ENCODE measurements at regions not wholly inside any gene's neighbourhood (a gene's known extent, or its start where the extent isn't known, plus 50 kb on each side); places are given as distances from the start of the nearest gene placed in this dataset.

- H3K27ac ChIP-seq (ENCODE audit: insufficient read depth in 1 of 2, low read depth in 1 of 2, low read length in 2 of 2, poor library complexity in 1 of 2, severe bottlenecking in 2 of 2): no peak overlapping the region
- CTCF ChIA-PET: no interaction called here
- H3K27me3 ChIP-seq (replicated peaks in 2 of 5; ENCODE audit: control insufficient read depth in 4 of 5, insufficient read depth in 5 of 5, low read length in 4 of 5): peaks cover 0 to 7% (median 0%) of the 10 kb centered on the region in 5 experiments
- H3K4me3 ChIP-seq (ENCODE audit: control insufficient read depth in 1 of 7, extremely low read depth in 1 of 7, insufficient read depth in 4 of 7, low read depth in 2 of 7, low read length in 6 of 7): no peak overlapping the region
- 100% methylated on average over 3 of the region's 7 CpGs for WGBS (ENCODE audit: insufficient coverage)
- no peak for DNase-seq
- H3K9me3 ChIP-seq (ENCODE audit: control extremely low read depth in 1 of 5, control insufficient read depth in 4 of 5, insufficient read depth in 2 of 5, low read depth in 1 of 5, low read length in 4 of 5): no peaks in the 10 kb centered on the region
- POLR2A ChIA-PET: no interaction called here
- H3K4me1 ChIP-seq (ENCODE audit: control extremely low read depth in 1 of 4, control insufficient read depth in 4 of 4, insufficient read depth in 4 of 4, low read length in 3 of 4): no peaks in the 10 kb centered on the region
- no peaks in the 10 kb centered on the region for H3K36me3 ChIP-seq (ENCODE audit: control insufficient read depth in 4 of 4, insufficient read depth in 4 of 4, low read length in 3 of 4)
Measured at GRCh38 chr11:11177156-11177808, 175.8 kb downstream of the CSNK2A3 start.

DNA sequence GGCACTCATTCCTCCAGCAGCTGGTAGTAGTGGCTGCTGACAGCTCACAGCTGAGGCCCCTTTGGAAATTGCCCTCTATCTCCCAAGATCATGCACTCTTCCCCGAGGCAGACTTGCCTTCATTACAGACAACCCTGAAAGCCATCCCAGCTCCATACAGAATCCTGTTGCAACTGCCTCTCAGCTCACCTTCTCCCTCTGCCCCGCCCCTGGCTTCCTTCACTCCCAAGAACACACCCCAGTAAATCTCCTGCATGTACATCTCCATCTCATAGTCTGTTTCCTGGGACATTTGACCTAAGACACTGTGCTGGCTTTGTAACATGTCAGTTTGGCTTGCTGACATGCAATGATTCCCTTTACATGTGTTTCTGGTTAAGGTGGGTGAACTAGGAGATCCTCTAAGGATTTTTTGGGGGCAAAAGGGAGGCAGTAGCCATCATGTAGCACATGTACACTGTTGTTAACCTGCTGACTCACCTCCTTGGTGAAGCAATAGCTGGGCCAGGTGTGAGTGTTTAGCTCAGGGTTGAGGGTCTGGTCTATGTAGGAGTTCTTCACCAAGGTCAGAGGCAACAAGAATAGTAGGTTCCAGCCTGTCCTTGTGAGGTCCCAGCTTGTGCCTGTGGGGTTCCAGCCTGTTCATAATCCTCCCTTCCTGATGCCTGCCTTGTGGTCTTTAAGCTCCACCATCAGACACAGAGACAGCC is 179.6 kb downstream of the CSNK2A3 start:
- POLR2A ChIA-PET: no interaction called here
- WGBS (ENCODE audit: insufficient coverage): 91% methylated on average over 2 of the region's 2 CpGs
- no peak for DNase-seq
- H3K27me3 ChIP-seq (replicated peaks in 2 of 5; ENCODE audit: control insufficient read depth in 4 of 5, insufficient read depth in 5 of 5, low read length in 4 of 5): peaks cover 0 to 10% (median 0%) of the 10 kb centered on the region in 5 experiments
- CTCF ChIA-PET: interaction anchor here (1.3 kb wide), 1 partner anchor 15 kb away, joined by 3 read pairs; no protein-coding TSS in a partner anchor
- H3K36me3 ChIP-seq (ENCODE audit: control insufficient read depth in 4 of 4, insufficient read depth in 4 of 4, low read length in 3 of 4): no peaks in the 10 kb centered on the region
- H3K9me3 ChIP-seq (ENCODE audit: control extremely low read depth in 1 of 5, control insufficient read depth in 4 of 5, insufficient read depth in 2 of 5, low read depth in 1 of 5, low read length in 4 of 5): no peaks in the 10 kb centered on the region
- no peaks in the 10 kb centered on the region for H3K4me1 ChIP-seq (ENCODE audit: control extremely low read depth in 1 of 4, control insufficient read depth in 4 of 4, insufficient read depth in 4 of 4, low read length in 3 of 4)
- no peak overlapping the region for H3K27ac ChIP-seq (ENCODE audit: insufficient read depth in 1 of 2, low read depth in 1 of 2, low read length in 2 of 2, poor library complexity in 1 of 2, severe bottlenecking in 2 of 2)
- no peak overlapping the region for H3K4me3 ChIP-seq (ENCODE audit: control insufficient read depth in 1 of 7, extremely low read depth in 1 of 7, insufficient read depth in 4 of 7, low read depth in 2 of 7, low read length in 6 of 7)

GRCh38 chr11:11171854-11172253 is 181.2 kb downstream of the CSNK2A3 start:
- Histone ChIP-seq H3K27ac (ENCODE audit: insufficient read depth in 1 of 2, low read depth in 1 of 2, low read length in 2 of 2, poor library complexity in 1 of 2, severe bottlenecking in 2 of 2) (no peak overlapping the region), H3K4me3 (ENCODE audit: control insufficient read depth in 1 of 7, extremely low read depth in 1 of 7, insufficient read depth in 4 of 7, low read depth in 2 of 7, low read length in 6 of 7) (no peak overlapping the region), H3K36me3 (ENCODE audit: control insufficient read depth in 4 of 4, insufficient read depth in 4 of 4, low read length in 3 of 4) (no peaks in the 10 kb centered on the region), H3K9me3 (ENCODE audit: control extremely low read depth in 1 of 5, control insufficient read depth in 4 of 5, insufficient read depth in 2 of 5, low read depth in 1 of 5, low read length in 4 of 5) (no peaks in the 10 kb centered on the region), H3K4me1 (ENCODE audit: control extremely low read depth in 1 of 4, control insufficient read depth in 4 of 4, insufficient read depth in 4 of 4, low read length in 3 of 4) (no peaks in the 10 kb centered on the region), H3K27me3 (replicated peaks in 2 of 5; ENCODE audit: control insufficient read depth in 4 of 5, insufficient read depth in 5 of 5, low read length in 4 of 5) (peaks cover 0 to 10% (median 0%) of the 10 kb centered on the region in 5 experiments)
- 88% methylated on average over 1 of the region's 1 CpG for WGBS (ENCODE audit: insufficient coverage)
- ChIA-PET POLR2A (no interaction called here), CTCF (no interaction called here)
- DNase-seq: no peak

DNA sequence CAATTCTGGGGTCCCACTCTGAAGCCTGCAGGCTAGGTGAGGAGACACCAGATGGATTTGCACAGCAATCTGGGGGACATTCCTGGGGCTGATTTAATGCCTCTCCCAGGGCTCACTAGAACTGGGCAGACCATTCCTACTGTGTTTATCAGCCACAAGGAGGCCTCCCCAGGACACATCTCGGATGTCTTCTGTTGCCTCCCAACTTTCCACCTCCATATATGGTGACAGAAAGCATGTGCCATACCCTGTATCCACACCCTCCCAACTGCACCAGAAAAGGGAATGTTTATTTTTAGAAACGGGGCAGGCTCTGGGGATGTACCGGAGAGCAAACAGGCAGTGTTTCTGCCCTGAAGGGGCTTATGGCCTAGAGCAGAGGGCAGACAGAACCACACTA is 181.8 kb downstream of the CSNK2A3 start:
- POLR2A ChIA-PET: no interaction called here
- whole genome bisulfite sequencing (ENCODE audit: insufficient coverage): 100% methylated on average over 1 of the region's 3 CpGs
- CTCF ChIA-PET: no interaction called here

GRCh38 chr11:11170352-11171084 is 182.5 kb downstream of the CSNK2A3 start:
- Histone ChIP-seq H3K9me3 (ENCODE audit: control extremely low read depth in 1 of 5, control insufficient read depth in 4 of 5, insufficient read depth in 2 of 5, low read depth in 1 of 5, low read length in 4 of 5) (no peaks in the 10 kb centered on the region), H3K4me1 (ENCODE audit: control extremely low read depth in 1 of 4, control insufficient read depth in 4 of 4, insufficient read depth in 4 of 4, low read length in 3 of 4) (no peaks in the 10 kb centered on the region), H3K27ac (ENCODE audit: insufficient read depth in 1 of 2, low read depth in 1 of 2, low read length in 2 of 2, poor library complexity in 1 of 2, severe bottlenecking in 2 of 2) (no peak overlapping the region), H3K36me3 (ENCODE audit: control insufficient read depth in 4 of 4, insufficient read depth in 4 of 4, low read length in 3 of 4) (no peaks in the 10 kb centered on the region), H3K27me3 (replicated peaks in 2 of 5; ENCODE audit: control insufficient read depth in 4 of 5, insufficient read depth in 5 of 5, low read length in 4 of 5) (peaks cover 0 to 10% (median 0%) of the 10 kb centered on the region in 5 experiments), H3K4me3 (ENCODE audit: control insufficient read depth in 1 of 7, extremely low read depth in 1 of 7, insufficient read depth in 4 of 7, low read depth in 2 of 7, low read length in 6 of 7) (no peak overlapping the region)
- CTCF ChIA-PET: no interaction called here
- POLR2A ChIA-PET: no interaction called here
- DNase-seq: no peak
- 88% methylated on average over 1 of the region's 2 CpGs for WGBS (ENCODE audit: insufficient coverage)

More for the DNA sequence above, 181.8 kb downstream of the CSNK2A3 start:
- DNase-seq: no peak
- Histone ChIP-seq H3K27ac (ENCODE audit: insufficient read depth in 1 of 2, low read depth in 1 of 2, low read length in 2 of 2, poor library complexity in 1 of 2, severe bottlenecking in 2 of 2) (no peak overlapping the region), H3K9me3 (ENCODE audit: control extremely low read depth in 1 of 5, control insufficient read depth in 4 of 5, insufficient read depth in 2 of 5, low read depth in 1 of 5, low read length in 4 of 5) (no peaks in the 10 kb centered on the region), H3K27me3 (replicated peaks in 2 of 5; ENCODE audit: control insufficient read depth in 4 of 5, insufficient read depth in 5 of 5, low read length in 4 of 5) (peaks cover 0 to 10% (median 0%) of the 10 kb centered on the region in 5 experiments), H3K4me3 (ENCODE audit: control insufficient read depth in 1 of 7, extremely low read depth in 1 of 7, insufficient read depth in 4 of 7, low read depth in 2 of 7, low read length in 6 of 7) (no peak overlapping the region), H3K4me1 (ENCODE audit: control extremely low read depth in 1 of 4, control insufficient read depth in 4 of 4, insufficient read depth in 4 of 4, low read length in 3 of 4) (no peaks in the 10 kb centered on the region), H3K36me3 (ENCODE audit: control insufficient read depth in 4 of 4, insufficient read depth in 4 of 4, low read length in 3 of 4) (no peaks in the 10 kb centered on the region)

DNA sequence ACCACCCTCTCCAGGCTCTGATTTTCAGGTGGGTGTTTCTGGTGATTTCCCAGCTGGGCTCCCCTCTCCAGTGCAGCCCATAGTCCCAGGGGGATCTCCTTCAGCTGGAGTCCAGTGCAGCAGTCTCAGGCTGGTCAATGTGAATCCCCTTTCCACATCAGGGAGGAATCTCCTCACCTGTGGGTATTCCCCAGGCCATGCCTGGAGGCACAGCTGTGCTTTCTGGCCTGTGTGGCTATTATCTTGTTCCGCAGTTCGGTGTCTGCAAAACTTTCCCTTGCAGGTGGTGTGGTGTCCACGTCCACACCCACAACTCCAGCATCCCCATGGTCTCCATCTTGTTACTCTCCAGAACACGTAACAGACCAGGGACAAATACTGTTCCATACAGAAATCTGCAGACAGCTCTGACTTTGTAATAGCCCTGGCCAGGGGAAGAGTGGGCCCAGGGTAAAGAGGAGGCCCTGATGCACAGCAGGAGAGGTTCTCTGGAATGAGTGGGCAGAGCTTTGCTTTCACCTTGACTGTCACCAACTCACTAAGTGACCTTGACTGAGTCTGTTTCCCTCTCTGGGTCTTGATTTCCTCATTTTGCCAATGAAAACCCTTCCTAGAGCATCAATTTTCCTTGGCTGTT is 183.2 kb downstream of the CSNK2A3 start:
- no peaks in the 10 kb centered on the region for H3K4me1 ChIP-seq (ENCODE audit: control extremely low read depth in 1 of 4, control insufficient read depth in 4 of 4, insufficient read depth in 4 of 4, low read length in 3 of 4)
- ChIA-PET CTCF (no interaction called here), POLR2A (no interaction called here)

More for the DNA sequence above, 183.2 kb downstream of the CSNK2A3 start:
- Histone ChIP-seq H3K27me3 (replicated peaks in 2 of 5; ENCODE audit: control insufficient read depth in 4 of 5, insufficient read depth in 5 of 5, low read length in 4 of 5) (peaks cover 0 to 8% (median 0%) of the 10 kb centered on the region in 5 experiments), H3K36me3 (ENCODE audit: control insufficient read depth in 4 of 4, insufficient read depth in 4 of 4, low read length in 3 of 4) (no peaks in the 10 kb centered on the region), H3K27ac (ENCODE audit: insufficient read depth in 1 of 2, low read depth in 1 of 2, low read length in 2 of 2, poor library complexity in 1 of 2, severe bottlenecking in 2 of 2) (no peak overlapping the region), H3K4me3 (ENCODE audit: control insufficient read depth in 1 of 7, extremely low read depth in 1 of 7, insufficient read depth in 4 of 7, low read depth in 2 of 7, low read length in 6 of 7) (no peak overlapping the region), H3K9me3 (ENCODE audit: control extremely low read depth in 1 of 5, control insufficient read depth in 4 of 5, insufficient read depth in 2 of 5, low read depth in 1 of 5, low read length in 4 of 5) (no peaks in the 10 kb centered on the region)
- no peak for DNase-seq
- WGBS (ENCODE audit: insufficient coverage): 96% methylated on average over 3 of the region's 4 CpGs

Measured in common myeloid progenitor, CD34-positive (primary cell).